ENCODE measurements at regions not wholly inside any gene's neighbourhood (a gene's known extent, or its start where the extent isn't known, plus 50 kb on each side); places are given as distances from the start of the nearest gene placed in this dataset.
"Not testable (repeated sequence)": the region's sequence is repeated elsewhere in the genome, so short reads cannot be mapped to it uniquely, and the experiment has no call there.

DNA sequence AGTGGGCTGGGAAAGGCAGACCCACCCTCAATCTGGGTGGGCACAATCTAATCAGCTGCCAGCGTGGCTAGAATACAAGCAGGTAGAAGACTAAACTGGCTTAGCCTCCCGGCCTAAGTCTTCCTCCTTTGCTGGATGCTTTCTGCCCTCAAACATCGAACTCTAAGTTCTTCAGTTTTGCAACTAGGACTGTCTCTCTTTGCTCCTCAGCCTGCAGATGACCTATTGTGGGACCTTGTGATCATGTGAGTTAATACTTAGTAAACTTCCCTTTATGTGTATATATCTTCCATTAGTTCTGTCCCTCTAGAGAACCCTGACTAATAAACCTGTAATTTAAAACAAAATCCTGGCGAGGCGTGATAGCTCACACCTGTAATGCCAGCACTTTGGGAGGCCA is 51.8 kb upstream of the SLC39A8 start:
- H3K27me3 ChIP-seq (replicated peaks; ENCODE audit: control insufficient read depth, insufficient read depth, low read length); H3K4me3 ChIP-seq (replicated peaks; ENCODE audit: low read depth, low read length); H3K36me3 ChIP-seq (ENCODE audit: control insufficient read depth, insufficient read depth, low read length); DNase-seq (ENCODE audit: extremely low read depth, insufficient read length): not testable (repeated sequence)

DNA sequence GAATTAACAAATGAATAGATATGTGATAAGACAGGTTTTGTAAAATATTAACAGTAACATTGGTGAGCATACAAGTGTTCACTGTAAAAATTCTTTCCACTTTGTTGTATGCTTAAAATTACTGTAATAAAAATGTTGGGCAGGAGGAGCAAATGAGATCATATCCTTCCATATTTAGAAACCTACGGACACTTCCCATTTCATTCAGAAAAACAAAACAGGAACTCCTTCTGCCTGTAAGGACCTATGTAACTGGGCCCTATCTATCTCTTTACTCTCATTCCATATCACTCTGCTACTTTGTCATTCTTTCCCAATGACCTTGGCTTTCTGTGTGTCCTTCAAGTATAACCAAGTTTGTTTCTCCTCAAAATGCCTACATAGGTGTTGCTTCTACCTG is 53.7 kb upstream of the SLC39A8 start:
- TF ChIP-seq, protein P1, sequence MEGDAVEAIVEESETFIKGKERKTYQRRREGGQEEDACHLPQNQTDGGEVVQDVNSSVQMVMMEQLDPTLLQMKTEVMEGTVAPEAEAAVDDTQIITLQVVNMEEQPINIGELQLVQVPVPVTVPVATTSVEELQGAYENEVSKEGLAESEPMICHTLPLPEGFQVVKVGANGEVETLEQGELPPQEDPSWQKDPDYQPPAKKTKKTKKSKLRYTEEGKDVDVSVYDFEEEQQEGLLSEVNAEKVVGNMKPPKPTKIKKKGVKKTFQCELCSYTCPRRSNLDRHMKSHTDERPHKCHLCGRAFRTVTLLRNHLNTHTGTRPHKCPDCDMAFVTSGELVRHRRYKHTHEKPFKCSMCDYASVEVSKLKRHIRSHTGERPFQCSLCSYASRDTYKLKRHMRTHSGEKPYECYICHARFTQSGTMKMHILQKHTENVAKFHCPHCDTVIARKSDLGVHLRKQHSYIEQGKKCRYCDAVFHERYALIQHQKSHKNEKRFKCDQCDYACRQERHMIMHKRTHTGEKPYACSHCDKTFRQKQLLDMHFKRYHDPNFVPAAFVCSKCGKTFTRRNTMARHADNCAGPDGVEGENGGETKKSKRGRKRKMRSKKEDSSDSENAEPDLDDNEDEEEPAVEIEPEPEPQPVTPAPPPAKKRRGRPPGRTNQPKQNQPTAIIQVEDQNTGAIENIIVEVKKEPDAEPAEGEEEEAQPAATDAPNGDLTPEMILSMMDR (IDR thresholded peaks at IDR 0.05; ENCODE audit: insufficient read depth, low read length, poor library complexity, severe bottlenecking), result no peak
- DNase-seq (ENCODE audit: extremely low read depth, insufficient read length), result no peak
- no peaks in the 10 kb centered on the region for H3K36me3 ChIP-seq (ENCODE audit: control insufficient read depth, insufficient read depth, low read length)
- H3K27me3 ChIP-seq (replicated peaks; ENCODE audit: control insufficient read depth, insufficient read depth, low read length), result no peaks in the 10 kb centered on the region
- H3K4me3 ChIP-seq (replicated peaks; ENCODE audit: low read depth, low read length), result no peak overlapping the region

DNA sequence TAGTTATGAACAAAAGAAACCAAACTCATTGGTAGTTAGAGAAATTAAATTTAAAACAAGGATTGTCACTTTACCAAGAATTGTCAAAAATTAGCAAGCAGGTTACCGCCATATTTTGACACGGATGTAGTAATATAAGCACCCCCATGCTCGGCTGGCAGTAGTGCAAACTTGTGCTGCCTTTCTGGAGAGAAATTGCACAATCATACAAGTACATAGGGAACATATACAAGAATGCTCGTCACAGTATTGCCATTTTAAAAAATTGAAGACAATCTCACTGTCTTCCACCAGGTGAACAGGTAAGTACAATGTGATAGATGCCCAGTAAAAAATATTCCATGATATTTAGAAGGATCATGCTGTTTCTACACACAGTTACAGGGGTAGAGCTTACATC is 55.6 kb upstream of the SLC39A8 start:
- Histone ChIP-seq H3K4me3 (replicated peaks; ENCODE audit: low read depth, low read length) (no peak overlapping the region), H3K36me3 (ENCODE audit: control insufficient read depth, insufficient read depth, low read length) (no peaks in the 10 kb centered on the region), H3K27me3 (replicated peaks; ENCODE audit: control insufficient read depth, insufficient read depth, low read length) (no peaks in the 10 kb centered on the region)
- TF ChIP-seq, protein P1 (IDR thresholded peaks at IDR 0.05; ENCODE audit: insufficient read depth, low read length, poor library complexity, severe bottlenecking), result no peak
- DNase-seq (ENCODE audit: extremely low read depth, insufficient read length), result no peak

DNA sequence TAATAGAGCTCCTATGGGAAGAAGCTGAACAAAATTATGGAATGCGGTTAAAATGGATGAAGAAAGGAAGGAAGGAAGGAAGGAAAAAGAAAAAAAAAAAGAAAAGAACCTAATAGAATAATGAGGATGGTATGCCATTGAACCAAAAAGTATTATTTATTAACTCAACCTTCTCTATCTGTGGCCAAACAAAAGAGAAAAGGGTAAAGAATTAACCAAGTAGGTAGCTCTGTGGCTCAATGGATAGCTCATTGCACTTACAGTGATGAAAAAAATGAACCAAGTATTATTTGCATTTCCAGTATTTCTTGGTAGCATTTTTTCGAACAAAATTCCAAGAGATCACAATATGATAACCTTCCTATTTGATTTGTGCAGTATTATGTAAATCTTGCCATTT is 56.9 kb upstream of the SLC39A8 start:
- TF ChIP-seq, protein P1 (IDR thresholded peaks at IDR 0.05; ENCODE audit: insufficient read depth, low read length, poor library complexity, severe bottlenecking), result no peak
- DNase-seq (ENCODE audit: extremely low read depth, insufficient read length), result no peak
- Histone ChIP-seq H3K27me3 (replicated peaks; ENCODE audit: control insufficient read depth, insufficient read depth, low read length) (no peaks in the 10 kb centered on the region), H3K36me3 (ENCODE audit: control insufficient read depth, insufficient read depth, low read length) (no peaks in the 10 kb centered on the region), H3K4me3 (replicated peaks; ENCODE audit: low read depth, low read length) (no peak overlapping the region)

DNA sequence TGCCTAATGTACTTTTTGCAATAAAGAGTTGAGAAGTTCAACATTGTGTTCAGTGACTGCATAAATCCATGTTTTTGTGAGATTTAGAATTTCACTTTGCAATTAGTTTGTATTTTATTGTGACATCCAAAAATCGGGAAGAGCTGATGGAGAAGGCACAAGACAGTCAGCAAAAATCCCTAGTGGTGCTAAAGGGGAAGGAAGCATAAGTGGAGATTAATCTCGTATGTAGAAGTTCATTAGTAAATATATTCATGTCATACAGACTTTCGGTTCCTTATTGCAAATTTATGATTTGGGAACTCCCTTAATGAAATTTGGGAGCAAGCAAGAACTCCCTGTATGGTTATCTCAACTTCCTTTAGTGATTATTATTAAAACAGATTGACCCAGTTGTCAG is 57.8 kb upstream of the SLC39A8 start:
- no peak for DNase-seq (ENCODE audit: extremely low read depth, insufficient read length)
- no peaks in the 10 kb centered on the region for H3K36me3 ChIP-seq (ENCODE audit: control insufficient read depth, insufficient read depth, low read length)
- TF ChIP-seq, protein P1 (IDR thresholded peaks at IDR 0.05; ENCODE audit: insufficient read depth, low read length, poor library complexity, severe bottlenecking), result no peak

DNA sequence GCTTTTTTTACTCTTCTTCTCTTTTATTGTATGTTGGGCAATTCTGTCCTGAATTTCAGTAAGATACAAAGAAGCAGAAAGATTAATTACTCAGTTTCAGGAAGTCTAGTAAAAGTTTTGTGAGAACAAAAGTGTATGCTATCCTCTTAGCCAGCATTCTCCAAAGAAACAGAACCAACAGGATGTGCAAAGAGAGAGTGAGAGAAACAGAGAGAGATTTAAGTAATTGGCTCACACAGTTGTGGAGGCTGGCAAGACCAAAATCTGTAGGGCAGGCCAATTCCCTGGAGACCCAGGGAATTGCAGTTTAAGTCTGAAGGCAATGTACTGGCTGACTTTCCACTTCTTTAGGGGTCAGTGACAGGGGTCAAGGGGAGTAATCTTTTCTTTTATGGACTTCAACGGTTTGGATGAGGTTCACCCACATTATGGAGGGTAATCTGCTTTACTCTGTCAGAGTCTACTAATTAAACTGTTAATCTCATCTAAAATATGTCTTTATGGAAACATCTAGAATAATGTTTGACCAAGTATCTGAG is 59.2 kb upstream of the SLC39A8 start:
- Histone ChIP-seq H3K36me3 (ENCODE audit: control insufficient read depth, insufficient read depth, low read length) (no peaks in the 10 kb centered on the region), H3K27me3 (replicated peaks; ENCODE audit: control insufficient read depth, insufficient read depth, low read length) (no peaks in the 10 kb centered on the region), H3K4me3 (replicated peaks; ENCODE audit: low read depth, low read length) (no peak overlapping the region)
- TF ChIP-seq, protein P1 (IDR thresholded peaks at IDR 0.05; ENCODE audit: insufficient read depth, low read length, poor library complexity, severe bottlenecking), result no peak
- DNase-seq (ENCODE audit: extremely low read depth, insufficient read length), result no peak

More for the DNA sequence above, 57.8 kb upstream of the SLC39A8 start:
- Histone ChIP-seq H3K4me3 (replicated peaks; ENCODE audit: low read depth, low read length) (no peak overlapping the region), H3K27me3 (replicated peaks; ENCODE audit: control insufficient read depth, insufficient read depth, low read length) (no peaks in the 10 kb centered on the region)
